GM21528 (cell line): ENCODE measurements at regions not wholly inside any gene's neighbourhood (a gene's known extent, or its start where the extent isn't known, plus 50 kb on each side); places are given as distances from the start of the nearest gene placed in this dataset.

Experiments
- ATAC-seq: cut with Tn5 transposase; IDR thresholded peaks from one replicate; pipeline ENCODE4 v1.9.1; 2021; ENCODE audit warnings: mild to moderate bottlenecking, moderate library complexity; ENCODE audit not compliant: unreplicated experiment, low FRiP score

GRCh38 chr20:41811456-41811855, 193.3 kb upstream of the CHD6 start:
- ATAC-seq, result no peak

GRCh38 chr20:41800040-41800439, 181.9 kb upstream of the CHD6 start:
- no peak for ATAC-seq

GRCh38 chr20:41798930-41799502, 180.8 kb upstream of the CHD6 start:
- ATAC-seq, result no peak

- ATAC-seq, result no peak
Observed at GRCh38 chr20:41786158-41786557, 168.0 kb upstream of the CHD6 start.

GRCh38 chr20:41784209-41784958, 166.2 kb upstream of the CHD6 start:
- ATAC-seq, result no peak

- ATAC-seq, result peak; percentile 68
Observed at GRCh38 chr20:41783423-41784208, 165.4 kb upstream of the CHD6 start.

- ATAC-seq, result no peak
Observed at GRCh38 chr20:41782730-41783406, 164.7 kb upstream of the CHD6 start.

- ATAC-seq, result no peak
Observed at GRCh38 chr20:41782255-41782654, 164.1 kb upstream of the CHD6 start.

GRCh38 chr20:41776421-41776820, 158.2 kb upstream of the CHD6 start:
- no peak for ATAC-seq

GRCh38 chr20:41774291-41774690, 156.1 kb upstream of the CHD6 start:
- no peak for ATAC-seq

- no peak for ATAC-seq
Observed at GRCh38 chr20:41770965-41771364, 152.8 kb upstream of the CHD6 start.

GRCh38 chr20:41770427-41770826, 152.2 kb upstream of the CHD6 start:
- ATAC-seq, result no peak

GRCh38 chr20:41769592-41770018, 151.4 kb upstream of the CHD6 start:
- no peak for ATAC-seq

- no peak for ATAC-seq
Observed at GRCh38 chr20:41750137-41750536, 132.0 kb upstream of the CHD6 start.

GRCh38 chr20:41748756-41749582, 130.8 kb upstream of the CHD6 start:
- no peak for ATAC-seq

- ATAC-seq, result no peak
Observed at GRCh38 chr20:41748051-41748450, 129.9 kb upstream of the CHD6 start.

GRCh38 chr20:41747226-41747625, 129.0 kb upstream of the CHD6 start:
- no peak for ATAC-seq

GRCh38 chr20:41746635-41747034, 128.5 kb upstream of the CHD6 start:
- no peak for ATAC-seq

- peak; percentile 76 for ATAC-seq
Observed at GRCh38 chr20:41738604-41739206, 120.5 kb upstream of the CHD6 start.

GRCh38 chr20:41735949-41736348, 117.8 kb upstream of the CHD6 start:
- no peak for ATAC-seq
